Trophoblast cell (in vitro differentiated cells and primary cell): ENCODE measurements at regions not wholly inside any gene's neighbourhood (a gene's known extent, or its start where the extent isn't known, plus 50 kb on each side); places are given as distances from the start of the nearest gene placed in this dataset.

Experiments used
- DNase-seq, 2 donors: peaks; one replicate each; pipeline ENCODE4 v3.0.0-alpha.2; 2016
- H2AFZ ChIP-seq: 2 replicates; pipeline ENCODE4 v1.6.1; 2013; ENCODE audit warnings: low read length, moderate library complexity, mild to moderate bottlenecking; ENCODE audit not compliant: insufficient read depth, poor library complexity
- H2AK5ac ChIP-seq: 2 replicates; pipeline ENCODE4 v1.6.1; 2013; ENCODE audit warnings: mild to moderate bottlenecking, low read length
- H2BK120ac ChIP-seq: 2 replicates; pipeline ENCODE4 v1.6.1; 2013; ENCODE audit warnings: low read length, mild to moderate bottlenecking, moderate library complexity; ENCODE audit not compliant: insufficient read depth, poor library complexity
- H2BK12ac ChIP-seq: 2 replicates; pipeline ENCODE4 v1.6.1; 2013; ENCODE audit warnings: mild to moderate bottlenecking, low read length, moderate library complexity
- H2BK5ac ChIP-seq: 2 replicates; pipeline ENCODE4 v1.6.1; 2013; ENCODE audit warnings: low read length, low read depth, moderate library complexity, mild to moderate bottlenecking; ENCODE audit not compliant: poor library complexity
- H3K14ac ChIP-seq: 2 replicates; pipeline ENCODE4 v1.6.1; 2013; ENCODE audit warnings: mild to moderate bottlenecking, low read length
- H3K18ac ChIP-seq: 2 replicates; pipeline ENCODE4 v1.6.1; 2013; ENCODE audit warnings: mild to moderate bottlenecking, low read length
- H3K23ac ChIP-seq: 2 replicates; pipeline ENCODE4 v1.6.1; 2013; ENCODE audit warnings: low read length
- H3K27ac ChIP-seq: 2 replicates; pipeline ENCODE4 v1.5.1; 2013; ENCODE audit warnings: low read depth, mild to moderate bottlenecking, inconsistent platforms, low read length, moderate library complexity
- H3K27me3 ChIP-seq: 2 replicates; pipeline ENCODE4 v1.6.1; 2013; ENCODE audit warnings: inconsistent platforms, mild to moderate bottlenecking, low read length, moderate library complexity; ENCODE audit not compliant: insufficient read depth
- H3K36me3 ChIP-seq, 2 experiments: 1 replicate in 1 of 2; 2 replicates in 1 of 2; pipeline ENCODE4 v1.6.1; 2013; ENCODE audit warnings: low read length in 2 of 2, mild to moderate bottlenecking in 2 of 2, moderate library complexity in 1 of 2; ENCODE audit not compliant: insufficient read depth in 2 of 2, control insufficient read depth in 1 of 2
- H3K4ac ChIP-seq: 2 replicates; pipeline ENCODE4 v1.6.1; 2013; ENCODE audit warnings: low read depth, mild to moderate bottlenecking, low read length, moderate library complexity
- H3K4me1 ChIP-seq, 2 experiments: 1 replicate in 1 of 2; 2 replicates in 1 of 2; pipeline ENCODE4 v1.6.1; 2013; ENCODE audit warnings: low read length in 2 of 2, mild to moderate bottlenecking in 2 of 2, moderate library complexity in 1 of 2; ENCODE audit not compliant: insufficient read depth in 2 of 2, control insufficient read depth in 1 of 2
- H3K4me2 ChIP-seq: 2 replicates; pipeline ENCODE4 v1.6.1; 2013; ENCODE audit warnings: inconsistent platforms, mild to moderate bottlenecking, low read length, moderate library complexity
- H3K4me3 ChIP-seq: 2 replicates; pipeline ENCODE4 v1.5.1; 2013; ENCODE audit warnings: mild to moderate bottlenecking, low read depth, low read length, inconsistent platforms
- H3K79me1 ChIP-seq: one replicate; pipeline ENCODE4 v1.6.1; 2013; ENCODE audit warnings: low read length
- H3K79me2 ChIP-seq: 2 replicates; pipeline ENCODE4 v1.6.1; 2013; ENCODE audit warnings: low read length, mild to moderate bottlenecking; ENCODE audit not compliant: control insufficient read depth, insufficient read depth, poor library complexity
- H3K9ac ChIP-seq: 2 replicates; pipeline ENCODE4 v1.6.1; 2013; ENCODE audit warnings: mild to moderate bottlenecking, low read length
- H3K9me3 ChIP-seq: 2 replicates; pipeline ENCODE4 v1.6.1; 2013; ENCODE audit warnings: low read depth, mild to moderate bottlenecking, control low read depth, inconsistent platforms, low read length; ENCODE audit not compliant: insufficient read depth
- H4K12ac ChIP-seq: 2 replicates; pipeline ENCODE4 v1.6.1; 2013; ENCODE audit warnings: low read depth, mild to moderate bottlenecking, low read length, moderate library complexity
- H4K8ac ChIP-seq: 2 replicates; pipeline ENCODE4 v1.6.1; 2013; ENCODE audit warnings: low read depth, mild to moderate bottlenecking, low read length, moderate library complexity
- H4K91ac ChIP-seq: one replicate; pipeline ENCODE4 v1.6.1; 2013; ENCODE audit warnings: low read depth, mild to moderate bottlenecking, low read length, moderate library complexity
- WGBS: extraction: QIAGEN DNeasy Blood & Tissue Kit; methylation state at CpG from one replicate; pipeline ENCODE4 v1.1.7; 2013; ENCODE audit warnings: missing lambda C conversion rate; ENCODE audit not compliant: insufficient read length, insufficient coverage; ENCODE audit errors: extremely low coverage; 5-methylcytosine and 5-hydroxymethylcytosine counted together

DNA sequence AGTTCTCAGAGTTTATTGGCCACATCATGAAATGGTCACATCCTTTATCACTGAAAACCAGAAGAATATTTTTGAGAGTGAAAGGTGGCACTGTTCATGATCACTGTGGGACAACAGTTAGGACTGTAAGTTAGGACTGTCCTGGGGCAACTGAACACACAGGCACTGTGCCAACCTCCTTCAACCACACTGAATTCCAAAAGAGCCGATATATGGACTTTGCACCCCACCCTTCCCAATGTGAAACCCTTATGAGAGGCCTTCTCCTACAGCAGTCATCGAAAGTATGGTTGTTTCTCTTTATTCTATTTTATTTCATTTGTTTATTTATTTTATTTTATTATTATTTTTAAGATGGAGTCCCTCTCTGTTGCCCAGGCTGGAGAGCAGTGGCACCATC is 353.5 kb downstream of the TOX3 start:
- no peaks in the 10 kb centered on the region for H3K4me1 ChIP-seq
- H3K14ac ChIP-seq, result no peak overlapping the region
- H3K23ac ChIP-seq, result no peak overlapping the region
- H3K9me3 ChIP-seq, result no peaks in the 10 kb centered on the region
- no peaks in the 10 kb centered on the region for H3K27me3 ChIP-seq
- no peak overlapping the region for H3K4me2 ChIP-seq
- H4K91ac ChIP-seq, result no peak overlapping the region
- no peaks in the 10 kb centered on the region for H3K36me3 ChIP-seq
- no peak overlapping the region for H2AFZ ChIP-seq
- no peak overlapping the region for H3K4ac ChIP-seq
- WGBS, result no CpG with 5 or more reads among the region's 2 CpGs
- no peak overlapping the region for H2BK5ac ChIP-seq
- H3K9ac ChIP-seq, result no peak overlapping the region
- H3K18ac ChIP-seq, result no peak overlapping the region
- no peak for DNase-seq
- no peaks in the 10 kb centered on the region for H3K79me1 ChIP-seq
- H4K8ac ChIP-seq, result no peak overlapping the region
- H3K27ac ChIP-seq, result no peak overlapping the region
- no peak overlapping the region for H4K12ac ChIP-seq
- no peaks in the 10 kb centered on the region for H3K79me2 ChIP-seq
- no peak overlapping the region for H3K4me3 ChIP-seq
- no peak overlapping the region for H2BK120ac ChIP-seq
- no peak overlapping the region for H2AK5ac ChIP-seq
- H2BK12ac ChIP-seq, result no peak overlapping the region

DNA sequence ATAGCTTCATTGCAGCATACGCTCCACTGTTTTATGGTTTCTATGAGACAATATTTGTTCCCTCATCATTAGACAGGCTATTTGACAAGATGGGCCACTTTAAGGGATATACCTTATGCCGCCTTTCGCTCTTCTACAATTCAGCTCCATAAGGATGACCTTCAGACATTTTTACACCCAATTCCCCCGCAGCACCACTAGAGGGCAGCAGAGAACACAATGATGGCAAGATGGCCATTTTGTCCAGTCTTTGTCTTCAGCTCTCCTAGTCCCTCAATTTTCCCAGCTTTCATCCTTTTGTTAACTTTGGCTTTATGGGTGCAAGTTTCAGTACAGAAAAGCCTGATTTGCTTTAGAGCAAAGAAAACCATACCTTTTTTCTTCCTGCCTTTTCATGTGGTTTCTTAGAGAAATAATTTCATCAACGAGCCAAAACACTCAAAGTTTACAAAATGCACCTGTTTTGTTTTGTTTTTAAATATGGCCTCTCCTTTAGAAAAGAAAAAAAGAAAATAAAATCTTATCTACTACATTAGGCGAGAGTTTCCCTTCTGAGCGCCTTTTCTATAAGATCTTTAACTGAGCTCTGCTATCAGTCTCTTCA is 355.3 kb downstream of the TOX3 start:
- Histone ChIP-seq H3K23ac (no peak overlapping the region), H3K9ac (no peak overlapping the region), H2BK12ac (no peak overlapping the region), H3K9me3 (no peaks in the 10 kb centered on the region), H3K79me2 (no peaks in the 10 kb centered on the region), H3K27me3 (no peaks in the 10 kb centered on the region), H3K18ac (no peak overlapping the region), H3K79me1 (no peaks in the 10 kb centered on the region), H3K4me2 (no peak overlapping the region), H4K8ac (no peak overlapping the region), H3K4ac (no peak overlapping the region), H2BK120ac (no peak overlapping the region), H3K14ac (no peak overlapping the region), H2AK5ac (no peak overlapping the region), H2BK5ac (no peak overlapping the region), H3K27ac (no peak overlapping the region), H4K91ac (no peak overlapping the region), H3K4me1 (no peaks in the 10 kb centered on the region), H3K4me3 (no peak overlapping the region), H2AFZ (no peak overlapping the region), H4K12ac (no peak overlapping the region), H3K36me3 (no peaks in the 10 kb centered on the region)
- peak; percentile 50 to 84 for DNase-seq
- no CpG with 5 or more reads among the region's 7 CpGs for WGBS

DNA sequence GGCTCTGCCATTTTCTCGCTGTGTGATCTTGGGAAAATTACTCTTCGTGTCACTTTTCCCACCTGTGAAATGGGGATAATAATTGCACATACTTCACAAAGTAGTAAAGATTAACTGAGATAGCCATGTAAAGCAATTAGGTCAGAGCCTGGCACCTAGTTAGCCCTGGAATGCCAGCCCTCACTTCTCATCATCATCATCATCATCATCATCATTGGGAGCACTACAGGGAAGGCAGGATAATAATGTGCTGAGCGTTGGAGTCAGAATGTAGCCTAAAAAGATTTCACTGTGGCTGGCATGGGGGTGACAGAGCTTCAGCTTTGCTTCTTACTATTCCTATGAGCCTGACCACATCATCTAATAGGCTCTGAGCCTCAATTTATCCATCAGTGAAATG is 362.6 kb downstream of the TOX3 start:
- no peaks in the 10 kb centered on the region for H3K4me1 ChIP-seq
- H2BK5ac ChIP-seq, result no peak overlapping the region
- H3K4ac ChIP-seq, result no peak overlapping the region
- DNase-seq, result no peak
- H3K9me3 ChIP-seq, result no peaks in the 10 kb centered on the region
- no peak overlapping the region for H3K9ac ChIP-seq
- no peaks in the 10 kb centered on the region for H3K79me2 ChIP-seq
- no peak overlapping the region for H3K4me3 ChIP-seq
- no peak overlapping the region for H3K23ac ChIP-seq
- H4K8ac ChIP-seq, result no peak overlapping the region
- no peak overlapping the region for H2AFZ ChIP-seq
- no peak overlapping the region for H2BK12ac ChIP-seq
- no peak overlapping the region for H4K91ac ChIP-seq
- H2AK5ac ChIP-seq, result no peak overlapping the region
- H3K4me2 ChIP-seq, result no peak overlapping the region
- H3K18ac ChIP-seq, result no peak overlapping the region
- no peaks in the 10 kb centered on the region for H3K27me3 ChIP-seq
- no CpG with 5 or more reads among the region's 3 CpGs for WGBS
- no peak overlapping the region for H3K14ac ChIP-seq
- H3K27ac ChIP-seq, result no peak overlapping the region
- no peak overlapping the region for H4K12ac ChIP-seq
- H3K36me3 ChIP-seq, result no peaks in the 10 kb centered on the region
- no peak overlapping the region for H2BK120ac ChIP-seq
- no peaks in the 10 kb centered on the region for H3K79me1 ChIP-seq

DNA sequence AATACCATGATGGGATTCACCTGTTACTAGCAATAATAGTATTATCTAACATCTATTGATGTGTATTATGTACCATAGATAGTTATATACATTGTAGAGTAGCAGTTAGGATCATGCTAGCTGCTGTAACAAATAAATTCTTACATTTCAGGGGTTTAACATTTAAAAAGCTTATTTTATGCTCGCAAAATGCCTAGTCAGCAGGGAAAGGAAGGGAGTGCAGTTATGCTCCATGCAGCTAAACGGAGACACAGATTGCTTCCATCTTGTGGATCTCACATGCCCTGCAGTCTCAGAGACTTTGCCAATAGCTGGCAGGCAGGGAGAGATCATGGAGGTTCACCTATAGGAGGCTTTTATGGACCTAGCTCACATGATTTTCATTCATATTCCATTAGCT is 364.1 kb downstream of the TOX3 start:
- H3K23ac ChIP-seq, result no peak overlapping the region
- H2BK120ac ChIP-seq, result no peak overlapping the region
- no peaks in the 10 kb centered on the region for H3K9me3 ChIP-seq
- no peaks in the 10 kb centered on the region for H3K36me3 ChIP-seq
- H2BK12ac ChIP-seq, result no peak overlapping the region
- H3K79me1 ChIP-seq, result no peaks in the 10 kb centered on the region
- H2BK5ac ChIP-seq, result no peak overlapping the region
- no peak overlapping the region for H2AK5ac ChIP-seq
- H4K91ac ChIP-seq, result no peak overlapping the region
- H3K14ac ChIP-seq, result no peak overlapping the region
- no CpG with 5 or more reads among the region's 2 CpGs for WGBS
- H3K4me1 ChIP-seq, result no peaks in the 10 kb centered on the region
- H3K9ac ChIP-seq, result no peak overlapping the region
- H3K4me3 ChIP-seq, result no peak overlapping the region
- no peak overlapping the region for H3K27ac ChIP-seq
- DNase-seq, result no peak
- no peak overlapping the region for H4K12ac ChIP-seq
- H3K79me2 ChIP-seq, result no peaks in the 10 kb centered on the region
- H3K4me2 ChIP-seq, result no peak overlapping the region
- no peak overlapping the region for H3K18ac ChIP-seq
- H3K4ac ChIP-seq, result no peak overlapping the region
- H4K8ac ChIP-seq, result no peak overlapping the region
- H3K27me3 ChIP-seq, result no peaks in the 10 kb centered on the region
- H2AFZ ChIP-seq, result no peak overlapping the region
